Activated B cell treated with CpG ODN at 0.5 μM for 24 hours (primary cell): ENCODE measurements at regions not wholly inside any gene's neighbourhood (a gene's known extent, or its start where the extent isn't known, plus 50 kb on each side); places are given as distances from the start of the nearest gene placed in this dataset.

Source experiments
- ATAC-seq: fragments of 200-7000 bp; cut with Tn5 transposase; one replicate; pipeline ENCODE4 v1.10.0; 2021; ENCODE audit warnings: low read depth, mild to moderate bottlenecking, moderate library complexity
- CTCF ChIA-PET: fragments of 350-600 bp; sonication (Branson Sonifier 250); formaldehyde crosslinking; loops from one replicate; lab custom pipeline; 2021; ENCODE audit warnings: antibody characterized with exemption; lab: Charles Lee
- POLR2A ChIA-PET: fragments of 350-600 bp; sonication (Branson Sonifier 250); formaldehyde crosslinking; loops from one replicate; lab custom pipeline; 2021; ENCODE audit warnings: antibody characterized with exemption; lab: Charles Lee
- DNase-seq: peaks from one replicate; pipeline ENCODE4 v3.0.0; 2022
- H3K27ac Mint-ChIP-seq: one replicate; pipeline ENCODE4 v1.8.0; 2020; ENCODE audit warnings: mixed read lengths
- H3K27me3 Mint-ChIP-seq: one replicate; pipeline ENCODE4 v1.8.0; 2021; ENCODE audit warnings: mixed read lengths
- H3K36me3 Mint-ChIP-seq: one replicate; pipeline ENCODE4 v1.8.0; 2021; ENCODE audit warnings: low read depth, mixed read lengths
- H3K4me1 Mint-ChIP-seq: one replicate; pipeline ENCODE4 v1.8.0; 2021; ENCODE audit warnings: mixed read lengths
- H3K4me3 Mint-ChIP-seq: one replicate; pipeline ENCODE4 v1.8.0; 2020; ENCODE audit warnings: mild to moderate bottlenecking, mixed read lengths
- H3K9me3 Mint-ChIP-seq: one replicate; pipeline ENCODE4 v1.8.0; 2020; ENCODE audit warnings: mixed read lengths
- intact Hi-C: fragments of 100-400 bp; cut with micrococcal nuclease; formaldehyde crosslinking; loops from one replicate; pipeline ENCODE4 v1.15.1; 2024
- TF ChIP-seq, protein P1 (sequence below): fragments of 200-600 bp; IDR thresholded peaks from one replicate; pipeline ENCODE4 v1.8.0; 2022; ENCODE audit warnings: antibody characterized with exemption, mild to moderate bottlenecking

DNA sequence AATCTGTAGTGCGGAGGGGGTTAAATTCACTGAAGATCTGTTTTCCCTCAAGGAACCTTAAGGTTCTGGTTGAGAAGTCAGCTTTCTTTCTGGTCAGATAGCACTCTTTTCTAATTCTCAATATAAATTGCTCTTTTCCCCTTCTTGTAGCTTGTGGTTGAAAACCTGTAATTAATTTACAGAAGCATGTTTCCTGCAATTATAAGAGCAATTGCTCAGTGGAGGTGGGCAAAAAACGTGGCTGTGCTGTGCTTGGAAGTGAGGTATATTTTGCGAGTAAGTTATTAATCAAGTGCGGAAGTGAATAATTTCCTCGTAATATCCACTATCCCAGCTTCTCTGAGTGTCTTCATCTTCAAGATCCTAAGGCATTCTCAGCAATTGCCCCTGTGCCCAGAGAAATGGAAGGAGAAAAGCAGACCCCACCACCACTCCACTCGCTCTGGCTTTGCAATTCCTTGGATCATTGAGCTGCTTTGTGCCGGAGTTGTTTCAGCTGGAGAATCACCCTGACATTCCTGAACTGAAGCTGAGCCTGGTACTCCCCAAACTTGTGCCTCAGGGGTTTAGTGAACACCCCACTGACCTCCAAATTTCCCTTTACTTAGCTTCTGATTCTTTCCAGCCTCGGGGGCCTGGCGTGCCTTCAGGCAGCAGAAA, 140.6 kb downstream of the LRRC70 start:
- Mint-ChIP-seq H3K27ac (no peak overlapping the region), H3K9me3 (no peaks in the 10 kb centered on the region), H3K4me3 (no peak overlapping the region), H3K4me1 (no peaks in the 10 kb centered on the region), H3K36me3 (no peaks in the 10 kb centered on the region), H3K27me3 (peaks cover 13% of the 10 kb centered on the region)
- no peak for DNase-seq
- intact Hi-C loops: no loop called here
- ATAC-seq: no peak
- ChIA-PET POLR2A (no interaction called here), CTCF (no interaction called here)
- TF ChIP-seq, protein P1, sequence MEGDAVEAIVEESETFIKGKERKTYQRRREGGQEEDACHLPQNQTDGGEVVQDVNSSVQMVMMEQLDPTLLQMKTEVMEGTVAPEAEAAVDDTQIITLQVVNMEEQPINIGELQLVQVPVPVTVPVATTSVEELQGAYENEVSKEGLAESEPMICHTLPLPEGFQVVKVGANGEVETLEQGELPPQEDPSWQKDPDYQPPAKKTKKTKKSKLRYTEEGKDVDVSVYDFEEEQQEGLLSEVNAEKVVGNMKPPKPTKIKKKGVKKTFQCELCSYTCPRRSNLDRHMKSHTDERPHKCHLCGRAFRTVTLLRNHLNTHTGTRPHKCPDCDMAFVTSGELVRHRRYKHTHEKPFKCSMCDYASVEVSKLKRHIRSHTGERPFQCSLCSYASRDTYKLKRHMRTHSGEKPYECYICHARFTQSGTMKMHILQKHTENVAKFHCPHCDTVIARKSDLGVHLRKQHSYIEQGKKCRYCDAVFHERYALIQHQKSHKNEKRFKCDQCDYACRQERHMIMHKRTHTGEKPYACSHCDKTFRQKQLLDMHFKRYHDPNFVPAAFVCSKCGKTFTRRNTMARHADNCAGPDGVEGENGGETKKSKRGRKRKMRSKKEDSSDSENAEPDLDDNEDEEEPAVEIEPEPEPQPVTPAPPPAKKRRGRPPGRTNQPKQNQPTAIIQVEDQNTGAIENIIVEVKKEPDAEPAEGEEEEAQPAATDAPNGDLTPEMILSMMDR: no peak

DNA sequence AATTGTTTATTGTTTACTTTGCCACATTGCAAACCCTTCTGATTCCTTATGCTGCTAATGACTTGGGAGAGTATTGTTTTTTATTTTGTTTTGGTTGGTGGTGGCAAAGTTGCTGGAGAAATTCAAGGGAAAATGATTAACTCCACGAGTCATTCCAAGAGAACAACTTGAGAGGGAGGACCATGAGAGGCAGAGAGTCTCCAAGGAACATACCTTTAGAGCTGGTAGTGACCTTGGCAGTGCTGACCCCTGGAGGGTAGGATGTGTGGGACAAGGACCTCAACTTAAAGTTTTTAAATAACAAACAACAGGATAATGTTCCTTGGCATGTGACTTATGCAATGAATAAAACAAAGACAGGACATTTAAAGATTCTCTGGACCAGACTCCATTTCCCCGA, 139.7 kb downstream of the LRRC70 start:
- Mint-ChIP-seq H3K27me3 (peaks cover 13% of the 10 kb centered on the region), H3K9me3 (no peaks in the 10 kb centered on the region), H3K36me3 (no peaks in the 10 kb centered on the region), H3K27ac (no peak overlapping the region), H3K4me1 (no peaks in the 10 kb centered on the region), H3K4me3 (no peak overlapping the region)
- DNase-seq (no peak), ATAC-seq (no peak)
- TF ChIP-seq, protein P1: no peak
- intact Hi-C loops: no loop called here
- CTCF ChIA-PET: no interaction called here
- POLR2A ChIA-PET: no interaction called here

DNA sequence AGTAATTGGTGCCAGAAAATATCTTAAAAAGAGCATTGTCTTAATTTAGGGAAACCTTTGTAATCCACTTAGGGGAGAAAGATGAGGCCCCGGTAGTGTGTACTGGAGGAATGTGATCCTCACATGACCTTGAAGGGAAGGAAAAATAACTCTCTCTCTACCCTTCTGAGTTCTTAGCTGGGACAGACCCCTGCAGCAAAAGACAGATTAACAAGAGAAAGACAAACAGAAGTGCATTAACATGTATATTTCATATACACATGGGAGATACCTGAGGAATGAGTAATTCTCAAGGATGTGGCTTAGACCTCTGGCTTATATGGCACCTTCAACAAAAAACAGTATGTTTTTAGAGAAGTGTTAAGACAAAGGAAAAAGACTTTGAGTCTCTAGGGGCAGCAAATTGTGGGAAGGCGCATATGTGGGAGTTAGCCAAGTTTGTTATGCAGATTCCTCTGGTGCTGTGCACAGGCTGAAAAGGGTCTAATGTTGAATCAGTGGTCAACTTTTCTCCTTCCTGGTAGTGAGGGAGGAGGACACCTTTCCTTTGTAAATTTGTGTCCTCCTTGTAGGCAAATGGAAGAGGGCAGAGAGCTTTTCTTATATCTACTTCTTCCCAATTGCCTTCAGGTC, 138.8 kb downstream of the LRRC70 start:
- ATAC-seq: no peak
- Mint-ChIP-seq H3K4me3 (no peak overlapping the region), H3K27ac (no peak overlapping the region), H3K36me3 (no peaks in the 10 kb centered on the region), H3K27me3 (peaks cover 13% of the 10 kb centered on the region), H3K4me1 (no peaks in the 10 kb centered on the region), H3K9me3 (no peaks in the 10 kb centered on the region)
- POLR2A ChIA-PET: no interaction called here
- TF ChIP-seq, protein P1: no peak
- no peak for DNase-seq
- intact Hi-C loops: no loop called here
- CTCF ChIA-PET: no interaction called here

DNA sequence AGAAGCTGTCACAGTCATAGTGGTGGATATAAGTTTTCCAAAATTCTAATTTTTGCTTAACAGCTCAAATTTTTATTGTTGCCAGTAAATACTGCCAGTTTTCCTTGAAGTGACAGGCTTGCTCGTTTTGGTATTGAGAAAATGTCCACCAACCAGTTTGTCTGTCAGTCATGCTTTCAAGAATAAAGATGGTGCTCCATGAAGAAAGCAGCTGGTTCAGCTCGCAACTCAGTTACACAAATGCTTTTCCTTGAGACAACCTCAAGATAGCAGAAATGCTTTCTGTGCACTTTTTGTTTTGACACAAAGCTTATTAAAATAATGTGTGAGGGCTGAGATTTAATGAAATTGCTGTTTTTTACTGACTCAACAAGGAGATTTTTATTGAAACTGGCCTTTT, 135.7 kb downstream of the LRRC70 start:
- intact Hi-C loops: no loop called here
- POLR2A ChIA-PET: no interaction called here
- no peak for ATAC-seq
- Mint-ChIP-seq H3K36me3 (no peaks in the 10 kb centered on the region), H3K9me3 (peaks cover 2% of the 10 kb centered on the region), H3K27me3 (peaks cover 9% of the 10 kb centered on the region), H3K27ac (no peak overlapping the region), H3K4me3 (no peak overlapping the region), H3K4me1 (no peaks in the 10 kb centered on the region)
- CTCF ChIA-PET: no interaction called here
- TF ChIP-seq, protein P1: no peak
- no peak for DNase-seq

DNA sequence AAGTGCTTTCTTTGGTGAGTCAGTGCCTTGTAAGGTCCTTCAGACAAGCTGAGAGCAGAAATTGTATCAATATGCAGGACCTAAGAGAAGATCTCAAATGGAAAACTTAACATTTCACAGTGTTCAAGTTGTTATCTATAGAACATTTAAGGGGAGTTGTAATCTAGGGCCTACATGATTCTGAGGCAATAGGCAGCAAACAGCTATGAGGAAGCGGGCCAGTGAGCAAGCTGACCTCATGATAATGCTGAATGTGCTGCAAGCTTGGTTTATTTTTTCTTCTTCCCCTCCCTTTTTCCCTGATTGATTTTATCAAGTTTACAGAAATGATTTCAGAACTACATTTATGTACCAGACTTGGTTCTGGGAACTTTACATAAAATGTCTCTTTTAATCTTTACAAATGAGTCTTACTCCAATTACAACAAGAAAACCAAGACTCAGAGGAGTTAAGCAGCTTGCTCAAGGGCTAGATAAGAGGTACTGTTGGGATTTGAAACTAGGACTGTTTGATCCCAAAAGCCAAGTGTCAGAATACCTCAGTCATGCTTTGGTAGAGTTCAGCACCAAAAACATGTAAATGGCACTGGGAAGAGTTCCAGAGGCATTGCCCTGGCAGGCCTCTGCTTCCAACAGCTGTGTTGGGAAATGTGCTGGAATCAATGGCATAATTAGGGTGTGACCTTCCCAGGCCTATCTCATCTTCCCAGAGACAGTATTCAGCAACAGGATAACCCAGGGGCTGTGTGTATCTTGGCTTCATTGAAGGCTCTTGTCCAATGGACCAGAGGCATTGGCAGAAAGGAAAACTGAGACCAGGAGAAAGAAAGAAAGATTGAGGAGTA, 130.1 kb downstream of the LRRC70 start:
- no peaks in the 10 kb centered on the region for H3K36me3 Mint-ChIP-seq
- ATAC-seq (no peak), DNase-seq (no peak)
- H3K4me3 Mint-ChIP-seq: no peak overlapping the region
- H3K9me3 Mint-ChIP-seq: peaks cover 8% of the 10 kb centered on the region
- POLR2A ChIA-PET: no interaction called here
- CTCF ChIA-PET: no interaction called here
- TF ChIP-seq, protein P1: no peak
- H3K27me3 Mint-ChIP-seq: no peaks in the 10 kb centered on the region
- no peaks in the 10 kb centered on the region for H3K4me1 Mint-ChIP-seq
- intact Hi-C loops: no loop called here
- H3K27ac Mint-ChIP-seq: no peak overlapping the region
